HFF-Myc (cell line): ENCODE measurements at regions not wholly inside any gene's neighbourhood (a gene's known extent, or its start where the extent isn't known, plus 50 kb on each side); places are given as distances from the start of the nearest gene placed in this dataset.
"Not testable (repeated sequence)": the region's sequence is repeated elsewhere in the genome, so short reads cannot be mapped to it uniquely, and the experiment has no call there.

Experiments
- DNase-seq: peaks from one replicate; pipeline ENCODE4 v3.0.0-alpha.2; 2011; ENCODE audit warnings: low read depth; ENCODE audit errors: extremely low read depth
- H3K4me3 ChIP-seq: replicated peaks from 2 replicates; pipeline ENCODE4 v1.5.1; 2011; ENCODE audit warnings: low read depth, mild to moderate bottlenecking, control low read depth, low read length
- TF ChIP-seq, protein P1 (sequence below): IDR thresholded peaks from 2 replicates; pipeline ENCODE4 v1.5.1; 2012; ENCODE audit warnings: mild to moderate bottlenecking, low read depth, low read length, control low read depth; ENCODE audit errors: missing control alignments

DNA sequence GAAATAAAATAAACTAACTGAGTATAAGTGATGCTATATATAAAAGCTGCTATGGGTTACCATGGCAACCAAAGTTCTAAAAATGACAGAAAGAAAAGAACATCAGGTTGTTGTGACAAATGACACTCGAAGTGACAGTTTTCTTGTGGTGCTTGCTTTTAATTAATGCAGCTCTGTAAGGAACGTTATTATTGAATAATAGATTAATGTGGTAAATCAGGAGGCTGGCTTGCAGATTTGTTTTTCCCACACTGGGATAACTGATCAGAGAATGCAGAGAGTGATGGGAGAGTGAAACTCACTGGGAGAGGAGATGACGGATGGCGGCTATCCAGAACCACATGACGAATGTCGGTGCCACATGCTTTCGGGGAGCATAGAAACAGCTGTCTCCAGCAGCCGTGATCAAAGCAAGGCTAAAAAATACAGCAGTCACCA, 207.0 kb upstream of the ATP10A start:
- TF ChIP-seq, protein P1, sequence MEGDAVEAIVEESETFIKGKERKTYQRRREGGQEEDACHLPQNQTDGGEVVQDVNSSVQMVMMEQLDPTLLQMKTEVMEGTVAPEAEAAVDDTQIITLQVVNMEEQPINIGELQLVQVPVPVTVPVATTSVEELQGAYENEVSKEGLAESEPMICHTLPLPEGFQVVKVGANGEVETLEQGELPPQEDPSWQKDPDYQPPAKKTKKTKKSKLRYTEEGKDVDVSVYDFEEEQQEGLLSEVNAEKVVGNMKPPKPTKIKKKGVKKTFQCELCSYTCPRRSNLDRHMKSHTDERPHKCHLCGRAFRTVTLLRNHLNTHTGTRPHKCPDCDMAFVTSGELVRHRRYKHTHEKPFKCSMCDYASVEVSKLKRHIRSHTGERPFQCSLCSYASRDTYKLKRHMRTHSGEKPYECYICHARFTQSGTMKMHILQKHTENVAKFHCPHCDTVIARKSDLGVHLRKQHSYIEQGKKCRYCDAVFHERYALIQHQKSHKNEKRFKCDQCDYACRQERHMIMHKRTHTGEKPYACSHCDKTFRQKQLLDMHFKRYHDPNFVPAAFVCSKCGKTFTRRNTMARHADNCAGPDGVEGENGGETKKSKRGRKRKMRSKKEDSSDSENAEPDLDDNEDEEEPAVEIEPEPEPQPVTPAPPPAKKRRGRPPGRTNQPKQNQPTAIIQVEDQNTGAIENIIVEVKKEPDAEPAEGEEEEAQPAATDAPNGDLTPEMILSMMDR, result no peak
- DNase-seq, result no peak
- no peak overlapping the region for H3K4me3 ChIP-seq

DNA sequence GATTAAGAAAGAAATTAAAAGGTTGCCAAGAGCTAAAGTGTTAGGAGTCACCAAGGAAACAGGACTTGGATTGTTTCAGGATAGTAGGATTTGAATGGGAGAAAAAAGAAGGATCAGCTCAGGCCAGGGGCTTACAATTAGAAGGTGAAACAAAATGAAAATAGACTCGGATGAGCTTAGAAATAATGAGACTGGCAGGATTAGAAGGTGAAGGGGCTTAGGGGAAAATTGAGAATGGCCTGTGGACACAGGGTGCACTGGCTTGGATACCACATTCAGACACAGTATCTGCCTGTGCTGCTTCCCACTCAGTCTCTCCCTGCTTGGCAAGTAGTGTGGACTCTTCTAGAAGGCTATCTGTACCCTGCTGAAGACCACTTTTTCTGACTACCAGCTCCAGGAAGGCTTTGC, 206.1 kb upstream of the ATP10A start:
- TF ChIP-seq, protein P1, result no peak
- DNase-seq, result no peak
- no peak overlapping the region for H3K4me3 ChIP-seq

DNA sequence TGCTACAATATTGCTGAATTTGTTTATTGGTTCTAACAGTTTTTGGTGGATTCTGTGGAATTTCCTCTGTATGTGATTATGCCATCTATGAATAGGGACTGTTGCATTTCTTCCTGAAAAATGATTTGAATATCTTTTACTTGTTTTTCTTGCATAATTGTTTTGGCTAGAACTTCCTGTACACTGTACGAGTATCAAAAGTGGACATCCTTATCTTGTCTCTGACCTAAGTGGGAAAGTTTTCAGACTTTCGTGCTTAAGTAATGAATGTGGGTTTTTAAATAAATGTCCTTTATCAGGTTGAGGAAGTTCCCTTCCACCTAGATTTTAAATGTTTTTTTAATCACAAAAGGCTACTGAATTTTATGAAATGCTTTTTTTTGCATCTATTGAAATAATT, 203.8 kb upstream of the ATP10A start:
- TF ChIP-seq, protein P1, result no peak
- DNase-seq, result no peak
- H3K4me3 ChIP-seq, result no peak overlapping the region

DNA sequence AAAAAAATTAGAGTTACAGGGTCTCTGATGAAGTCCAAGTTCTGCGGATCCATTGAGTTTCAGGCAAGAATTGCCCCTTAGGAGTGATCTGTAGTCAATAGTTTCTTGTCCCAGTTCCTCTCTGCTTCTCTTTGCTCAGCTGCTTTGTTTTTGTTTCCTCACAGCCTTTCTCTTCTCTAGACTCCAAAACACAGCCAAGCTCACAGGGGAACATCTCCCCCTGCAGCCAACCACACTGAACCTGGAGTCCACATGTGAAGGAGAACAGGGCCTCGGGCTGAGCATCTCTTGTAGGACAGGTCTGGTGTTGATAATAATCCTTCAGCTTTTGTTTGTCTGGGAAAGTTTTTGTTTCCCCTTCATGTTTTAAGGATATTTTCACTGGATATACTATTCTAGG, 202.6 kb upstream of the ATP10A start:
- DNase-seq, result no peak
- H3K4me3 ChIP-seq, result no peak overlapping the region
- TF ChIP-seq, protein P1, result no peak

DNA sequence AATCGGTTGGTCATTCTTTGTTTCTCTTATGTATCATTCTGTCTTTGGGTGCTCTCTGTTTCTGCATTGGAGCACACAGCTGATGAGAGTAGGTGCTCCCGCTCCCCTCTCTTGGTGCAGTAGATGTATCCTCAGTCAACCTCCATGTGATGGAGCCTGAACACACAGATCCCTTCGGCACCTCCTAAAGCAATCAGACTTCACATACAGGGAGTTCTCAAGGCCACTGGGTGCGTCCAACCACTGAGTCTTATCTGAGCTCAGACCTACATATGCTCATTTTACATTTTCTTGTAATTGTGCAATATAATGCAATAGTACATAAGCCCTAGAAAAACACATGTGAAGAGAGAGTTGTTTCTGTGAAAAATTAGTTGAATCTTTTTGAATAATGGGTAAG, 198.1 kb upstream of the ATP10A start:
- no peak overlapping the region for H3K4me3 ChIP-seq
- no peak for DNase-seq
- TF ChIP-seq, protein P1, result no peak

DNA sequence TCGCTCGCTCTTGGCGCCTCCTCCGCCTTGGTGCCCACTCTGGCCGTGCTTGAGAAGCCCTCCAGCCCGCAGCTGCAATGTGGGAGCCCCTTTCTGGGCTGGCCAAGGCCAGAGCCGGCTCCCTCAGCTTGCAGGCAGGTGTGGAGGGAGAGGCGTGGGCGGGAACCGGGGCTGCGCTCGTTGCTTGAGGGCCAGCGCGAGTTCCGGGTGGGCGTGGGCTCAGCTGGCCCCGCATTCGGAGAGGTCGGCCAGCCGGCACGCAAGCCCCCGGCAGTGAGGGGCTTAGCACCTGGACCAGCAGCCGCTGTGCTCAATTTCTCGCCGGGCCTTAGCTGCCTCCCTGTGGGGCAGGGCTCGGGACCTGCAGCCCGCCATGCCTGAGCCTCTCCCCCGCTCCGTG, 193.6 kb upstream of the ATP10A start:
- DNase-seq, H3K4me3 ChIP-seq: not testable (repeated sequence)

DNA sequence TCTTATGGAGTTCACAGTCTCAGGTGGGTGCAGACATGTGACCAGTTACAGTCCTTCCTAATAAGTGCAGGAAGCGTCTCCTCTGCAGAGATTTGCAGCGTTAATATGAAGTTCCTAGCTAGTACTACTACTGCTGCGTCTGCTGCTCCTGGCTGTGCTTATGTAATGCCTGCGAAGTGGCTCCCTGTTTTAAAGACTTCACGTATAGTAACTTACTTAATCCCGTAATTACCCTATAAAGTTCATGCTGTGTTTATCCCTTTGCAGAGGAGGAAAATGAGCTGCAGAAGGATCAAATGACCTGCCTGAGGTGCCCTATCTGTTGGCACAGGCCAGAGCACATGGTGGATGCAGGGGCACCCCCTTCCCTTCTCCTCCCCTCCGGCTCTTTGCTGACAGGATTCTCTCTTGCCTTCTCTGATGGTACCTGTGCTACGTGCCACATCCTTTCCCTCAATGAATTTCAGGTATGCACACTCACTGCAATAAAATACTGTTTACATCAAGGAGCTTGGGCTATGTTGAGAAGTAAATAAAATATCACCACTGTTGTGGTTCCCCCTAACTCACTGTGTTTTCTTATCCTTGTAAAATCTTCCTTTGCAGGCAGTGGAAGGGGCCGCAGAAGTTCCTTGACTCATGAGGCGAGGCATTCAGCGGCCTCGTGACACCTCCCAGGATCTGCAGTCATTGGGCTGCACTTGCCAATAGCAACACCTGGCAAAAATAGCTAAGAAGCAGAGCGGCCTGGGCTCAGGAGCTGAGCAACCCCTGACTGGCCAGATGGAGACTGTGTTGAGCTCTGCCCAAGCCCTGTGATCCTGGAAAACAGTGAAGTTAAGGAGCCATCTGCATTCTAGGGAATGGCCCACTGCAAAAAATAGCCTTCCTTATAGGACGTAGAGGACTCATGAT, 188.9 kb upstream of the ATP10A start:
- no peak overlapping the region for H3K4me3 ChIP-seq
- TF ChIP-seq, protein P1, result no peak
- DNase-seq, result no peak
